ENCODE measurements at regions not wholly inside any gene's neighbourhood (a gene's known extent, or its start where the extent isn't known, plus 50 kb on each side); places are given as distances from the start of the nearest gene placed in this dataset.

DNA sequence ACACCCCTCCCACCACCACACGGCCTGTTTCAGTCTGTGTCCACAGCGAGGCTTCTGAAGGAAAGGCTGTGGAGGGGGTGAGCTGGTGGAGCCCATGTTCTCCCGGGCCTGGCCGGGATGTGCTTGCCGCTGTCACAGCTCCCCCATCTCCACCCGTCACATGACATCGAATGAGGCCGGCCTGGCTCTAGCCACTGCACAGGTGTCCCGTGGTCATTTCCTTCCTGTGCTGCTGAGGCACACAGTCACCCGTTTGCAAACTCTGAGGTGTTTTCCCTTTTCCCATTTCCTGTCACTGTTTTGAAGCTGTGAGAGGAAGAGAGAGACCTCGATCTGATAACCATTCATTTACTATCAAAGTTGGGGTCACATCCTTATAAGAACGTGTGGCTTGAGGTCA, 55.7 kb upstream of the CLDN5 start:
- Histone ChIP-seq H3K36me3 (ENCODE audit: control insufficient read depth in 2 of 2, insufficient read depth in 1 of 2, low read length in 2 of 2) (no peaks in the 10 kb centered on the region), H3K4me3 (ENCODE audit: low read depth, low read length) (no peak overlapping the region), H3K9me3 (ENCODE audit: control insufficient read depth, insufficient read depth, low read depth, low read length) (no peaks in the 10 kb centered on the region), H3K4me1 (ENCODE audit: control insufficient read depth, insufficient read depth, low read length) (no peaks in the 10 kb centered on the region), H3K27ac (ENCODE audit: extremely low read depth, low read depth, low read length) (no peak overlapping the region)
- POLR2A ChIA-PET, result no interaction called here
- TF ChIP-seq ZNF624 (tag by site-specific recombination; IDR thresholded peaks at IDR 0.05) (no peak), ZNF747 (tag by site-specific recombination; IDR thresholded peaks at IDR 0.05) (no peak), ZNF571 (tag by site-specific recombination; IDR thresholded peaks at IDR 0.05) (no peak), ZNF658 (tag by site-specific recombination; IDR thresholded peaks at IDR 0.05) (no peak), SP3 (tag by site-specific recombination; IDR thresholded peaks at IDR 0.05) (no peak), ZNF510 (tag by site-specific recombination; IDR thresholded peaks at IDR 0.05; ENCODE audit: insufficient replicate concordance) (no peak), ZNF558 (tag by site-specific recombination; IDR thresholded peaks at IDR 0.05) (no peak), ZBTB20 (tag by site-specific recombination; IDR thresholded peaks at IDR 0.05) (no peak)
- TF ChIP-seq, protein P1, sequence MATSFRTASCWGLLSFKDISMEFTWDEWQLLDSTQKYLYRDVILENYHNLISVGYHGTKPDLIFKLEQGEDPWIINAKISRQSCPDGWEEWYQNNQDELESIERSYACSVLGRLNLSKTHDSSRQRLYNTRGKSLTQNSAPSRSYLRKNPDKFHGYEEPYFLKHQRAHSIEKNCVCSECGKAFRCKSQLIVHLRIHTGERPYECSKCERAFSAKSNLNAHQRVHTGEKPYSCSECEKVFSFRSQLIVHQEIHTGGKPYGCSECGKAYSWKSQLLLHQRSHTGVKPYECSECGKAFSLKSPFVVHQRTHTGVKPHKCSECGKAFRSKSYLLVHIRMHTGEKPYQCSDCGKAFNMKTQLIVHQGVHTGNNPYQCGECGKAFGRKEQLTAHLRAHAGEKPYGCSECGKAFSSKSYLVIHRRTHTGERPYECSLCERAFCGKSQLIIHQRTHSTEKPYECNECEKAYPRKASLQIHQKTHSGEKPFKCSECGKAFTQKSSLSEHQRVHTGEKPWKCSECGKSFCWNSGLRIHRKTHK (tag by site-specific recombination; IDR thresholded peaks at IDR 0.05), result no peak
- CTCF ChIA-PET, result interaction anchor here (0.7 kb wide), 1 partner anchor 25 kb away, joined by 3 read pairs; no protein-coding TSS in a partner anchor

DNA sequence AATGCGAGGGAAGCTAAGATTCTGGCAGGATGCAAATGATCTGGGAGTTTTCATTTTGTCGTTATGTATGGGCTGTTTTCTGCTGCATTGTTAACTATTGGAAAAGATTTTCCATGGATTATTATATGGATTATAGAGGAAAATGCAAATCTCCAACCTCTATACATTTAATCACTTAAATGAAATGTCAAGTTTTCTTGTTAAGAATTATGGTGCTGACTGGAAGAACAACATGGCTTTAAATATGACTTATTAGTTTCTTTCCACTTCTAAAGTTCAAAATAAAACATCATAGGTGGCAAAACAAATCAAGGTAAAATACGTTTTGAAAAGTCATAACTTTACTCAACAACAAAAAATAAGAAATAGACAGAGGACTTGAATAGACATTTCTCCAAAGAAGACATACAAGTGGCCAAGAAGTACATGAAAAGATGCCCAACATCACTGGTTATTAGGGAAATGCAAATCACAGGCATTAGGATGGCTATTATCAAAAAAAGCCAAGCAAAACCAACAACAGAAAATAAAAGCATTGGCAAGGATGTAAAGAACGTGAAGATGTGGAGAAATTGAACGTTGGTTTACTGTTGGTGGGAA, 56.2 kb upstream of the CLDN5 start:
- H3K36me3 ChIP-seq (ENCODE audit: control insufficient read depth in 2 of 2, insufficient read depth in 1 of 2, low read length in 2 of 2), result no peaks in the 10 kb centered on the region
- TF ChIP-seq ZNF544 (tag by site-specific recombination; IDR thresholded peaks at IDR 0.05) (no peak), ZNF48 (tag by site-specific recombination; IDR thresholded peaks at IDR 0.05) (no peak), HOXD13 (CRISPR knock-in tag; IDR thresholded peaks at IDR 0.05; ENCODE audit: borderline replicate concordance) (no peak), SETDB1 (IDR thresholded peaks at IDR 0.05; ENCODE audit: insufficient read length, low read length) (no peak), ZBTB1 (tag by site-specific recombination; IDR thresholded peaks at IDR 0.05) (no peak), ZNF2 (tag by site-specific recombination; IDR thresholded peaks at IDR 0.05) (no peak), SP3 (tag by site-specific recombination; IDR thresholded peaks at IDR 0.05) (no peak), ZNF341 (tag by site-specific recombination; IDR thresholded peaks at IDR 0.05; ENCODE audit: low read depth) (no peak)
- TF ChIP-seq, protein P2, sequence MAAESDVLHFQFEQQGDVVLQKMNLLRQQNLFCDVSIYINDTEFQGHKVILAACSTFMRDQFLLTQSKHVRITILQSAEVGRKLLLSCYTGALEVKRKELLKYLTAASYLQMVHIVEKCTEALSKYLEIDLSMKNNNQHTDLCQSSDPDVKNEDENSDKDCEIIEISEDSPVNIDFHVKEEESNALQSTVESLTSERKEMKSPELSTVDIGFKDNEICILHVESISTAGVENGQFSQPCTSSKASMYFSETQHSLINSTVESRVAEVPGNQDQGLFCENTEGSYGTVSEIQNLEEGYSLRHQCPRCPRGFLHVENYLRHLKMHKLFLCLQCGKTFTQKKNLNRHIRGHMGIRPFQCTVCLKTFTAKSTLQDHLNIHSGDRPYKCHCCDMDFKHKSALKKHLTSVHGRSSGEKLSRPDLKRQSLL (tag by site-specific recombination; IDR thresholded peaks at IDR 0.05), result no peak
- H3K4me3 ChIP-seq (ENCODE audit: low read depth, low read length), result no peak overlapping the region
- no peaks in the 10 kb centered on the region for H3K4me1 ChIP-seq (ENCODE audit: control insufficient read depth, insufficient read depth, low read length)
- ChIA-PET CTCF (interaction anchor here (0.7 to 0.9 kb wide), 2 partner anchors 25 to 50 kb away, joined by 3 read pairs; no protein-coding TSS in a partner anchor), POLR2A (no interaction called here)
- no peaks in the 10 kb centered on the region for H3K9me3 ChIP-seq (ENCODE audit: control insufficient read depth, insufficient read depth, low read depth, low read length)
- H3K27ac ChIP-seq (ENCODE audit: extremely low read depth, low read depth, low read length), result no peak overlapping the region

DNA sequence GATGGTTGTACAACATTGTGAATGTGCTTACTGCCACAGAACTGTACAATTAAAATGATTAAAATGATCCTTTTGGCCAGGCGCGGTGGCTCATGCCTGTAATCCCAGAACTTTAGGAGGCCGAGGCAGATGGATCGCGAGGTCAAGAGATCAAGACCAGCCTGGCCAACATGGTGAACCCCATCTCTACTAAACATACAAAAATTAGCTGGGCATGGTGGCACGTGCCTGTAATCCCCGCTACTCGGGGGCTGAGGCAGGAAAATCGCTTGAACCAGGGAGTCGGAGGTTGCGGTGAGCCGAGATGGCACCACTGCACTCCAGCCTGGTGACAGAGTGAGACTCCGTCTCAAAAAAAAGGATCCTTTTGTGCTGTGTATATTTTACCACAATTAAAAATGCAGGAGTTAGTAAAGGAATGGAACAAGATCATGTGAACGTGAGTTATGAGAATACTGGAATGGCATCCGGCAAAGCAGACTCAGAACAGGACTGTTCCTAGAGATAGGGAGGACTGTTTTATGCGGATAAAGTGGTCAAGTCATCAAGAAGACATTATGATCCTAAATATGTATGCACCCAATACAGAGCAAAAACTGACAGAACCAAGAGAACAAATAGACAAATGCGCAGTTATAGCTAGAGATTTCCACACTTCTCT, 58.0 kb upstream of the CLDN5 start:
- no peak overlapping the region for H3K4me3 ChIP-seq (ENCODE audit: low read depth, low read length)
- no peaks in the 10 kb centered on the region for H3K9me3 ChIP-seq (ENCODE audit: control insufficient read depth, insufficient read depth, low read depth, low read length)
- H3K4me1 ChIP-seq (ENCODE audit: control insufficient read depth, insufficient read depth, low read length), result no peaks in the 10 kb centered on the region
- TF ChIP-seq ZBTB17 (tag by site-specific recombination; IDR thresholded peaks at IDR 0.05) (no peak), ZBTB7A (tag by site-specific recombination; IDR thresholded peaks at IDR 0.05; ENCODE audit: low read depth) (no peak), ZNF843 (tag by site-specific recombination; IDR thresholded peaks at IDR 0.05) (no peak), ZNF747 (tag by site-specific recombination; IDR thresholded peaks at IDR 0.05) (no peak), ZNF701 (tag by site-specific recombination; IDR thresholded peaks at IDR 0.05) (no peak), ZNF433 (tag by site-specific recombination; IDR thresholded peaks at IDR 0.05; ENCODE audit: low read depth) (no peak), ZNF600 (tag by site-specific recombination; IDR thresholded peaks at IDR 0.05) (no peak), ZNF341 (tag by site-specific recombination; IDR thresholded peaks at IDR 0.05; ENCODE audit: low read depth) (no peak), ZNF138 (tag by site-specific recombination; IDR thresholded peaks at IDR 0.05; ENCODE audit: borderline replicate concordance) (no peak), ZNF266 (tag by site-specific recombination; IDR thresholded peaks at IDR 0.05; ENCODE audit: low read depth) (no peak)
- TF ChIP-seq, protein P3, sequence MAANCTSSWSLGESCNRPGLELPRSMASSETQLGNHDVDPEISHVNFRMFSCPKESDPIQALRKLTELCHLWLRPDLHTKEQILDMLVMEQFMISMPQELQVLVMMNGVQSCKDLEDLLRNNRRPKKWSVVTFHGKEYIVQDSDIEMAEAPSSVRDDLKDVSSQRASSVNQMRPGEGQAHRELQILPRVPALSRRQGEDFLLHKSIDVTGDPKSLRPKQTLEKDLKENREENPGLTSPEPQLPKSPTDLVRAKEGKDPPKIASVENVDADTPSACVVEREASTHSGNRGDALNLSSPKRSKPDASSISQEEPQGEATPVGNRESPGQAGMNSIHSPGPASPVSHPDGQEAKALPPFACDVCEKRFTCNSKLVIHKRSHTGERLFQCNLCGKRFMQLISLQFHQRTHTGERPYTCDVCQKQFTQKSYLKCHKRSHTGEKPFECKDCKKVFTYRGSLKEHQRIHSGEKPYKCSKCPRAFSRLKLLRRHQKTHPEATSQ (tag by site-specific recombination; IDR thresholded peaks at IDR 0.05), result no peak
- ChIA-PET CTCF (no interaction called here), POLR2A (no interaction called here)
- H3K27ac ChIP-seq (ENCODE audit: extremely low read depth, low read depth, low read length), result no peak overlapping the region
- no peaks in the 10 kb centered on the region for H3K36me3 ChIP-seq (ENCODE audit: control insufficient read depth in 2 of 2, insufficient read depth in 1 of 2, low read length in 2 of 2)

Data from HEK293 (cell line).